B cell (primary cell): ENCODE measurements at regions not wholly inside any gene's neighbourhood (a gene's known extent, or its start where the extent isn't known, plus 50 kb on each side); places are given as distances from the start of the nearest gene placed in this dataset.

Experiments
- ATAC-seq: fragments of 200-7000 bp; cut with Tn5 transposase; one replicate; pipeline ENCODE4 v1.10.0; 2021; ENCODE audit warnings: low read depth, mild to moderate bottlenecking, moderate number of reproducible peaks, moderate library complexity
- CTCF ChIA-PET: fragments of 350-600 bp; sonication (Branson Sonifier 250); formaldehyde crosslinking; loops from one replicate; lab custom pipeline; 2021; ENCODE audit warnings: antibody characterized with exemption, inconsistent platforms; lab: Charles Lee
- POLR2A ChIA-PET: fragments of 350-600 bp; sonication (Branson Sonifier 250); formaldehyde crosslinking; loops from one replicate; lab custom pipeline; 2021; ENCODE audit warnings: antibody characterized with exemption; lab: Charles Lee
- DNase-seq: peaks from one replicate; pipeline ENCODE4 v3.0.0; 2013
- H2AFZ ChIP-seq: 2 replicates; pipeline ENCODE4 v1.6.1; 2012; ENCODE audit warnings: mild to moderate bottlenecking, low read depth, low read length; ENCODE audit not compliant: insufficient read depth, poor library complexity, severe bottlenecking
- H3K27ac ChIP-seq, 2 donors: 1 replicate in 1 of 2; 2 replicates in 1 of 2; pipeline ENCODE4 v1.5.1; 2012 to 2013; ENCODE audit warnings: low read length in 2 of 2, mild to moderate bottlenecking in 2 of 2, moderate library complexity in 1 of 2
- H3K27me3 ChIP-seq, 4 experiments: fragments of 200-600 bp in 1 of 4; sonication (generic) in 1 of 4; replicated peaks in 1 of 4; 1 replicate in 2 of 4; 2 replicates in 2 of 4; pipeline versions ENCODE4 v1.6.1 to v1.7.0; 2013 to 2016; ENCODE audit warnings: low read length in 3 of 4, mild to moderate bottlenecking in 2 of 4, mixed read lengths in 1 of 4, moderate library complexity in 1 of 4; ENCODE audit not compliant: insufficient read depth in 4 of 4, control insufficient read depth in 3 of 4; ENCODE audit errors: control extremely low read depth in 1 of 4
- H3K36me3 ChIP-seq, 2 experiments: replicated peaks in 1 of 2; 1 replicate in 1 of 2; 2 replicates in 1 of 2; pipeline versions ENCODE4 v1.6.1 to v1.7.1; 2013; ENCODE audit warnings: low read length in 1 of 2; ENCODE audit not compliant: insufficient read depth in 2 of 2, control insufficient read depth in 1 of 2; ENCODE audit errors: control extremely low read depth in 1 of 2, extremely low read depth in 1 of 2
- H3K4me1 ChIP-seq, 2 donors: fragments of 200-600 bp in 1 of 2; sonication (generic) in 1 of 2; 1 replicate in 1 of 2; 2 replicates in 1 of 2; pipeline versions ENCODE4 v1.5.1 to v1.6.1; 2013 to 2017; ENCODE audit warnings: low read length in 2 of 2; ENCODE audit not compliant: control insufficient read depth in 2 of 2, insufficient read depth in 2 of 2
- H3K4me2 ChIP-seq: replicated peaks from 2 replicates; pipeline ENCODE3; 2012; ENCODE audit warnings: mild to moderate bottlenecking, low read depth, low read length; ENCODE audit not compliant: poor library complexity, severe bottlenecking
- H3K4me3 ChIP-seq, 5 experiments: fragments of 200-600 bp in 1 of 5; sonication (generic) in 1 of 5; 1 replicate in 3 of 5; 2 replicates in 2 of 5; pipeline versions ENCODE4 v1.5.1 to v1.7.0; 2011 to 2016; ENCODE audit warnings: low read length in 4 of 5, mild to moderate bottlenecking in 4 of 5, low read depth in 2 of 5, control low read depth in 1 of 5, moderate library complexity in 1 of 5; ENCODE audit not compliant: insufficient read depth in 1 of 5; ENCODE audit errors: control extremely low read depth in 1 of 5, extremely low read depth in 1 of 5
- H3K79me2 ChIP-seq: fragments of 200-600 bp; sonication (generic); one replicate; pipeline ENCODE4 v1.6.0; 2016; ENCODE audit warnings: low read length; ENCODE audit not compliant: control insufficient read depth, insufficient read depth
- H3K9ac ChIP-seq: fragments of 200-600 bp; sonication (generic); 2 replicates; pipeline ENCODE4 v1.6.1; 2017; ENCODE audit warnings: mild to moderate bottlenecking, low read length, moderate library complexity
- H3K9me3 ChIP-seq, 3 donors: one replicate each; pipeline versions ENCODE4 v1.6.1 to v1.7.1; 2013; ENCODE audit warnings: low read length in 2 of 3; ENCODE audit not compliant: control insufficient read depth in 2 of 3, insufficient read depth in 1 of 3; ENCODE audit errors: control extremely low read depth in 1 of 3
- H4K20me1 ChIP-seq: 2 replicates; pipeline ENCODE4 v1.6.0; 2012; ENCODE audit warnings: mild to moderate bottlenecking, low read length; ENCODE audit not compliant: insufficient read depth, control insufficient read depth, poor library complexity, severe bottlenecking
- H3K27ac Mint-ChIP-seq: one replicate; pipeline ENCODE4 v1.8.0; 2021; ENCODE audit warnings: mixed read lengths
- H3K27me3 Mint-ChIP-seq: one replicate; pipeline ENCODE4 v1.8.0; 2021; ENCODE audit warnings: mixed read lengths
- H3K4me1 Mint-ChIP-seq: one replicate; pipeline ENCODE4 v1.8.0; 2021; ENCODE audit warnings: mixed read lengths
- H3K4me3 Mint-ChIP-seq: one replicate; pipeline ENCODE4 v1.8.0; 2021; ENCODE audit warnings: mixed read lengths
- H3K9me3 Mint-ChIP-seq: one replicate; pipeline ENCODE4 v1.8.0; 2022; ENCODE audit warnings: mixed read lengths; ENCODE audit not compliant: insufficient read depth
- CTCF ChIP-seq: fragments of 200-600 bp; IDR thresholded peaks from one replicate; pipeline ENCODE4 v1.8.0; 2022; ENCODE audit warnings: antibody characterized with exemption, mild to moderate bottlenecking
- EZH2 ChIP-seq: IDR thresholded peaks from 2 replicates; pipeline ENCODE4 v1.6.1; 2012; ENCODE audit warnings: borderline replicate concordance, low read depth, mild to moderate bottlenecking, moderate library complexity, low read length; ENCODE audit not compliant: insufficient read depth, poor library complexity, severe bottlenecking
- WGBS: methylation state at CpG from one replicate; pipeline ENCODE4 v1.1.5; 2013; ENCODE audit warnings: missing lambda C conversion rate; ENCODE audit not compliant: insufficient coverage; 5-methylcytosine and 5-hydroxymethylcytosine counted together
- intact Hi-C: fragments of 100-400 bp; cut with micrococcal nuclease; formaldehyde crosslinking; loops from one replicate; pipeline ENCODE4 v1.10.0; 2022

DNA sequence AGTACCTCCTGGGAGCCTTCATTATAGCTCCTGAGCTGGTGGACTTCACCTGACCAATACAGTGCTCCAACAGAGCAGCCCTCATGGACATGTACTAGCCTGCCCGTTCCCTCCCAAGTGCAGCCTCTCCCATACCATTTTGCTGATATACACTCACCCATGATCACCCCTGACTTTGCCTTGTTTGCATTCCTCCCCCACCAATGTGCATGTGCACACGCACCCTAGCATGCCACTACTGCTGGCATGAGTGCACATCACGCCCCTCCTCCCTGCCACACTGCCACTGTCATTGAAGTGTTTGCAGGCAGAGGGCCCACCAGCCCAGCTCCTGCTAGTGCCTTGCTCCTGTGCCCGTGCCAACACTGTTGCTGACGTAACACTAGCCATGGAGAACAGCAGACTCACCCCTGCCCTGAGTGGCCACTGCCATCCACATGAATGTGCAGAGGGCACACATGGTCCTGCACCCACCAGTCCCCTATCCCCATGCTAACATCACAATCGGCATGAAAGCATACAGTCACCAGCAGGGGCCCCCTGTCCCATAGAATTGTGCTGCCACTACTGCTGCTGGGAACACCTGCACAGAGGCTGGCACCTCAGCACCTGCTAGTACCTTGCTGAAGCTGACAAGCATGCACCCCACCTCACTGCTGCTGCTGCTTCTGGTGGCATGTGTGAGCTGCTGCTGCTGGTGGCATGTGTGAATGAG lies 110.3 kb downstream of the SINHCAF start:
- Histone ChIP-seq H3K9me3 (no peaks in the 10 kb centered on the region), H3K36me3 (no peaks in the 10 kb centered on the region), H2AFZ (no peak overlapping the region), H3K4me1 (no peaks in the 10 kb centered on the region), H4K20me1 (no peaks in the 10 kb centered on the region), H3K27me3 (no peaks in the 10 kb centered on the region), H3K27ac (no peak overlapping the region), H3K9ac (no peak overlapping the region), H3K4me2 (no peak overlapping the region), H3K79me2 (no peaks in the 10 kb centered on the region), H3K4me3 (no peak overlapping the region)
- WGBS: 84% methylated on average over 6 of the region's 6 CpGs
- ATAC-seq (no peak), DNase-seq (no peak)
- Mint-ChIP-seq H3K4me3 (no peak overlapping the region), H3K27ac (no peak overlapping the region), H3K4me1 (no peaks in the 10 kb centered on the region), H3K27me3 (peaks cover 27% of the 10 kb centered on the region), H3K9me3 (no peaks in the 10 kb centered on the region)
- intact Hi-C loops: no loop called here
- POLR2A ChIA-PET: no interaction called here
- CTCF ChIA-PET: interaction anchor here (0.8 to 1.2 kb wide), 2 partner anchors 9 to 25 kb away, joined by 3 read pairs; no protein-coding TSS in a partner anchor
- no peak for TF ChIP-seq EZH2
- no peak for TF ChIP-seq CTCF

GRCh38 chr12:31216479-31216878 lies 109.5 kb downstream of the SINHCAF start:
- Histone ChIP-seq H4K20me1 (no peaks in the 10 kb centered on the region), H3K4me2 (no peak overlapping the region), H3K4me3 (no peak overlapping the region), H3K9ac (no peak overlapping the region), H3K36me3 (no peaks in the 10 kb centered on the region), H3K4me1 (no peaks in the 10 kb centered on the region), H3K27ac (no peak overlapping the region), H3K79me2 (no peaks in the 10 kb centered on the region), H3K27me3 (no peaks in the 10 kb centered on the region), H3K9me3 (no peaks in the 10 kb centered on the region), H2AFZ (no peak overlapping the region)
- Mint-ChIP-seq H3K4me3 (no peak overlapping the region), H3K4me1 (no peaks in the 10 kb centered on the region), H3K9me3 (no peaks in the 10 kb centered on the region), H3K27ac (no peak overlapping the region), H3K27me3 (peaks cover 27% of the 10 kb centered on the region)
- ChIA-PET CTCF (interaction anchor here (1.2 kb wide), 1 partner anchor 24 kb away, joined by 3 read pairs; no protein-coding TSS in a partner anchor), POLR2A (no interaction called here)
- intact Hi-C loops: no loop called here
- no CpG with 5 or more reads among the region's 2 CpGs for WGBS
- DNase-seq: no peak
- no peak for ATAC-seq
- TF ChIP-seq CTCF (no peak), EZH2 (no peak)
